ENCODE measurements at regions not wholly inside any gene's neighbourhood (a gene's known extent, or its start where the extent isn't known, plus 50 kb on each side); places are given as distances from the start of the nearest gene placed in this dataset.
A peak's percentile ranks its signal among the peaks of the same experiment; 100 is the strongest.
"Not testable (repeated sequence)": the region's sequence is repeated elsewhere in the genome, so short reads cannot be mapped to it uniquely, and the experiment has no call there.

DNA sequence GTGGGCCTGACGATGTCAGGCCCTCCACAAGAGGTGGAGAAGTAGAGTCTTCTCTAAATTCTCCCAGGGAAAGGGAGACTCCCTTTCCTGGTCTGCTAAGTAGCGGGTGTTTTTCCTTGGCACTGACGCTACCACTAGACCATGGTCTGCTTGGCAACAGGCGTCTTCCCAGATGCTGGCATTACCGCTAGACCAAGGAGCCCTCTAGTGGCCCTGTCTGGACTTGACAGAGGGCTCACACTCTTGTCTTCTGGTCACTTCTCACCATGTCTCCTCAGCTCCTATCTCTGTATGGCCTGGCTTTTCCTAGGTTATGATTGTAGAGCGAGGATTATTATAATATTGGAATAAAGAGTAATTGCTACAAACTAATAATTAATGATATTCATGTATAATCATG is 51.1 kb upstream of the RASSF6 start:
- not testable (repeated sequence) for DNase-seq

- DNase-seq = no peak
These were observed 53.0 kb upstream of the RASSF6 start for GRCh38 chr4:73673286-73673685.

DNA sequence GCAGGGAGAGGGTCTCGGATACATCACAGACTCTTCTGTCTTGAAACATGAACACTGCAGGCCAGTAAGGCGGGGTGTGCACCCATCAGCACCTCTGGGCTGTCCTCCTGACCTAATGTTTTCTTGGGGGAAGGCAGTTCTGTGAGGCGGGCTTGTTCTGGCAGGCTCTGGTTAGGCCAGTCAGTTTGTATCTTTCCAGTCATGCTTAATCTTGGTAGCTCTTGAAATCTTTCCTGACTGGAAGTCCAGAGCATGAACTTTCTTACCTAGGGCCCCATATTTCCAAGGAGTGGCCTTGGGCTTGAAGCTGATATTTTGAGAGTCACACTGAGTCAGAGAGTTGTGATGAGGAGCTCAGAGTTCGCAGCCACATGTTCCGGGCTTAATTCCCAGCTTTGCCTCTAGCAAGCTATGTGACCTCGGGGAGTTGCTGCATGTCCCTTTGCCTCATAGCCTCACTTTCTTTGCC is 54.2 kb upstream of the RASSF6 start:
- DNase-seq = no peak

GRCh38 chr4:73675623-73676022 is 55.4 kb upstream of the RASSF6 start:
- no peak for DNase-seq

DNA sequence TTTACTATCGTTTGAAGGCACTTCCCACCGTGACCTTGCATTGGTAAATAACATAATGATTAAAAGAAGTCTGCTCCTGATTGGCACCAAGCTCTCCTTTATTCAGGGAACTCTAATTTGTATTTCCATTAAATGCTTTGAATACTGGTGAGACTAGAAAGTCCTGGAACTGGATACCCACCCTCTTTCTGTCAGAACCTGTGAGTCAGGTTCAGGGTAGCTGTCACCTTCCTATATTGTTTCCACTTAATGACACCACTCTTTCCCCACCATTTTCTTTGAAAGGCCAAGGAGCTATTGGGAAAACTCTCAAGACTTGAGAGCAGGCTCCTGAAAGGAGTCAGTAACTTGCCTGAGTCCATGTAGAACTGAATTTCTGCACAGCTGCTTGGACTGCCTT is 55.9 kb upstream of the RASSF6 start:
- no peak for DNase-seq

DNA sequence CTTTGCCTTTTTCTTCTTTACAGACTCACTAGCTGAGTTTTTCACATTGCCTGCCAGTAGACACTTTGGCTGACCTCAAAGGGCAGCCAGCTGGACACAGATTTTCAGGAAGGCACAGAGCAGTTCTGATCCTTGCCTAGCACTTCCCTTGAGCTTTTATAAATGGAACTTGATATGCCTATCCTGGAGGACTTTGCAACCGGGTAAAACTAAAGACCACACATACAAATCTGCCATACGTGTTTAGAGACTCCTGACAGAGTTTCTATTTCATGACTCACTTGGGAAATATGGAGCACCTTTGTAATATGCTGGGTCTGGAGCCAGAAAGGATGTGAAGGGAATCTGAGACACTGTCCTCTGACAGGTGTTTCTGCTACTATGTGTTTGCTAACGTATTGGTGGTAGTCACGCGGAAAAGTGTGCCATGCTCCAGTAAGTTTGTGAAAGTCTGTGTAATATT is 56.7 kb upstream of the RASSF6 start:
- no peak for DNase-seq

GRCh38 chr4:73679836-73680235 is 59.6 kb upstream of the RASSF6 start:
- DNase-seq = no peak

- no peak for DNase-seq
These were observed 58.6 kb upstream of the CXCL8 start for GRCh38 chr4:73681776-73682175.

DNA sequence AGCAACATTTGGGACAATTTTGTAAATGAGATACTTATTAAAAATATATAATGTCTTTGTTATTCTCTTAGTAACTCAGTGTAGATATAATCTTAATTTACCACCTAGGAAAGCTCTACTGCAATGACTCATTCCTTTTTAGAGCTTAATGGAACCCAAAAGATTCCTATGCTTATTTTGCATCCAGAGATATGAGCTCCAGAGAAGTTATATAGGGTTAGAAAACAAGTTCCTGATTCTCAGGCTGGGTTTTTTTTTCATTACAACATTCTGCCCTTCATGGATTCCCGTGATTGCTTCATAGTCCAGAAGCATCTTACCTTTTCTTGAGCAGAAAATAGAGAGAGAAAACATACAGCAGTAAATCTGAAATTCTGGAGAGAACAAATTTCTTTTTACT is 57.9 kb upstream of the CXCL8 start:
- DNase-seq = no peak

GRCh38 chr4:73683033-73683432 is 57.3 kb upstream of the CXCL8 start:
- DNase-seq = peak; percentile 52

DNA sequence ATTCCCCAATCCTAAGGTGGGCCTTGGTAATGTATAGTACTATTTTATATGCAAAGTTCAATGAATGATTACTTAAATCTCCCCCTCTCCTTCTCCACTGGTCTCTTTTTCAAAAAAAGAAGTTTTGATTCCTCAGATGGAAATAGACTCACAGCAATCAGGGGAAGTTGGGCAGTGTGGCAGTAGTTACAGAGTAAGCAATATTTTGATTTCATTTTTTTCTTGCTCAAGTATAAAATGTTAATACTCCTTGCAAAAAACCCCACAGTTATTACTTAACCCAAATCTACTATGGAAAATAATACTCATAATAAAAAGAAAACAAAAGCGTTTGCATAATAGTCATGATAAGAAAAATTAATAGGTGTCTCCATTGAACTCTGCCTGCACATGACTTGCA is 56.9 kb upstream of the CXCL8 start:
- no peak for DNase-seq

GRCh38 chr4:73684097-73684496 is 56.3 kb upstream of the CXCL8 start:
- no peak for DNase-seq

GRCh38 chr4:73685052-73685451 is 55.3 kb upstream of the CXCL8 start:
- no peak for DNase-seq

GRCh38 chr4:73687421-73687820 is 52.9 kb upstream of the CXCL8 start:
- DNase-seq = no peak

DNA sequence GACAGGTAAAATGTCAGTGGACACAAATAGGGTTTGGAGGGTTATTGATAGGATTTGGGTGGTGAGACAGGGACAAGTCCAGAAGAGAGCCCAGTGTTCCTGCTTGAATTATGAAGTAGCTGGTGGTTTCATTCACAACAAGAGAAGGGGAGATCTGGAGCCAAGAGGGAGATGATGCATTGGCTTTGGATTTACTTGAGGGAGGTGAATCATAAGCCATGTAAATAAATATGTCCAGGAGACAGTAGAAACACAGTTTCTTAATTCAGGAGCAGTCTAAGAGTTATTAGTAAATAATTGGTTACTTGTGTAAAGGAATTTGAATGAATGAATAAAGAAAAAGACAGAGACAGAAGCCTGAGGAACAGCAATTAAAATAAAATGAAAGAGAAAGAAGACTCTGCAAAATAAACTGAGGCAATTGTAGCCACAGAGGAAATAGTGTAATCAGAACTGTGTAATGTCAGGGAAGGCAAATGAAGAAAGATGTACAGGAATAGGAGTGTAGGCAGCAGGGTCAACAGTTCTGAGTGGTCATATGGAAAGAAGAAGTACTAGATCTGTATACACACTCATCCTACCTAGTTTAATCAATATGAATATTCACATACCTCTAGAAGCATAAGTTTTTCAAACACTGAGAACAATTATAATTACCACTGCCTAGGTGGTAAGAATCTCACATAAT is 50.2 kb upstream of the CXCL8 start:
- DNase-seq = no peak

All from NCI-H1417 treated with DMSO at 0.1 percent for 48 hours (cell line).